ENCODE measurements at regions not wholly inside any gene's neighbourhood (a gene's known extent, or its start where the extent isn't known, plus 50 kb on each side); places are given as distances from the start of the nearest gene placed in this dataset.

- Histone ChIP-seq H3K27ac (ENCODE audit: low read depth in 1 of 2, low read length in 2 of 2) (no peak overlapping the region), H3K27me3 (ENCODE audit: control insufficient read depth in 1 of 2, insufficient read depth in 2 of 2, low read length in 2 of 2) (peaks cover 0 to 2% of the 10 kb centered on the region in 2 experiments), H3K4me1 (ENCODE audit: insufficient read depth, low read length) (no peaks in the 10 kb centered on the region), H3K36me3 (ENCODE audit: insufficient read depth, low read length) (no peaks in the 10 kb centered on the region), H3K4me3 (ENCODE audit: low read length) (no peak overlapping the region), H3K9me3 (ENCODE audit: control insufficient read depth in 1 of 2, insufficient read depth in 1 of 2, low read length in 2 of 2) (no peaks in the 10 kb centered on the region)
- no peaks in the 10 kb centered on the region for H3K27me3 Mint-ChIP-seq
- ChIA-PET POLR2A (no interaction called here), CTCF (no interaction called here)
- H3K4me3 Mint-ChIP-seq: no peak overlapping the region
- no peak for TF ChIP-seq CTCF (IDR thresholded peaks at IDR 0.05)
- no peaks in the 10 kb centered on the region for H3K4me1 Mint-ChIP-seq (ENCODE audit: low read depth)
- H3K27ac Mint-ChIP-seq: no peak overlapping the region
- ATAC-seq (ENCODE audit: poor library complexity) (no peak), DNase-seq (no peak)
- H3K9me3 Mint-ChIP-seq: no peaks in the 10 kb centered on the region
- intact Hi-C loops (cut with DNase I, micrococcal nuclease): no loop called here
- H3K36me3 Mint-ChIP-seq (ENCODE audit: low read depth): no peaks in the 10 kb centered on the region
Measured at GRCh38 chr11:92633820-92634219, 335.6 kb upstream of the MTNR1B start.

DNA sequence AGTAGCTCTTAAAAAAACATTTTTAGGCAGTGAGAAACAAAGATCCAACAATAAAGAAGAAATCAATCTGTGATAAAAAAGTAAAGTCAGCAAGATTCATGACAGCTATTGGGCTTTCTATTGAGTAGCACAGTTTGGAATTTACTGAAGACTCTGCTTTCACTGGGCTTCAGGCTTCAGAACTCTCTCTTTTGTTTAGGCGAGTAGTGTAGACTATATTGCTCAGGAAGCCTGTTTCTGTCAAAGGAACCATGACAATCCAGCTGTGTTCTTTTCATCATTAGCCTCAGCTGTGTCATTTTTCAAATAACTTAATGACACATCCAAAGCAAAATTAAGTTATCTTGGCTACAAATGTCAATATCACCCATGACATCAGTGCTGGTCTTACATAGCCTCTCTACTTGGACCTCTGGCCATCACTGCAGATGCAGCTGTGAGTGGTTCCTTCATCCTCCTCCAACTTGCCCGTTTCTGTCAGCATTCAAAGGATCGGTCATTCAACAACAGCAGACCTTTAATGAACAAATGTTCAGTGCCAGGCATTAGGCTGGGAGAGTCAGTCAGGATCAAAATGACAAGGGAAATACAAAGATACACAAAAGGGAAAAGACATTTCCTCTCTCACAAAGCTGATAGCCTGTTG, 332.8 kb upstream of the MTNR1B start:
- POLR2A ChIA-PET: no interaction called here
- no peaks in the 10 kb centered on the region for H3K27me3 Mint-ChIP-seq
- intact Hi-C loops (cut with DNase I, micrococcal nuclease): no loop called here

GRCh38 chr11:92638678-92639077, 330.8 kb upstream of the MTNR1B start:
- Histone ChIP-seq H3K4me3 (ENCODE audit: low read length) (no peak overlapping the region), H3K27me3 (ENCODE audit: control insufficient read depth in 1 of 2, insufficient read depth in 2 of 2, low read length in 2 of 2) (peaks cover 0 to 2% of the 10 kb centered on the region in 2 experiments), H3K4me1 (ENCODE audit: insufficient read depth, low read length) (no peaks in the 10 kb centered on the region), H3K36me3 (ENCODE audit: insufficient read depth, low read length) (no peaks in the 10 kb centered on the region), H3K27ac (ENCODE audit: low read depth in 1 of 2, low read length in 2 of 2) (no peak overlapping the region), H3K9me3 (ENCODE audit: control insufficient read depth in 1 of 2, insufficient read depth in 1 of 2, low read length in 2 of 2) (no peaks in the 10 kb centered on the region)
- ChIA-PET POLR2A (no interaction called here), CTCF (no interaction called here)
- Mint-ChIP-seq H3K4me3 (no peak overlapping the region), H3K9me3 (no peaks in the 10 kb centered on the region), H3K27me3 (no peaks in the 10 kb centered on the region), H3K36me3 (ENCODE audit: low read depth) (no peaks in the 10 kb centered on the region), H3K4me1 (ENCODE audit: low read depth) (no peaks in the 10 kb centered on the region), H3K27ac (no peak overlapping the region)
- ATAC-seq (ENCODE audit: poor library complexity): no peak
- no peak for TF ChIP-seq CTCF (IDR thresholded peaks at IDR 0.05)
- no peak for DNase-seq
- intact Hi-C loops (cut with DNase I, micrococcal nuclease): no loop called here

More for the DNA sequence above, 332.8 kb upstream of the MTNR1B start:
- ATAC-seq (ENCODE audit: poor library complexity) (no peak), DNase-seq (no peak)
- CTCF ChIA-PET: no interaction called here
- Mint-ChIP-seq H3K9me3 (no peaks in the 10 kb centered on the region), H3K4me1 (ENCODE audit: low read depth) (no peaks in the 10 kb centered on the region), H3K27ac (no peak overlapping the region), H3K36me3 (ENCODE audit: low read depth) (no peaks in the 10 kb centered on the region), H3K4me3 (no peak overlapping the region)
- Histone ChIP-seq H3K9me3 (ENCODE audit: control insufficient read depth in 1 of 2, insufficient read depth in 1 of 2, low read length in 2 of 2) (no peaks in the 10 kb centered on the region), H3K4me1 (ENCODE audit: insufficient read depth, low read length) (no peaks in the 10 kb centered on the region), H3K27me3 (ENCODE audit: control insufficient read depth in 1 of 2, insufficient read depth in 2 of 2, low read length in 2 of 2) (peaks cover 0 to 2% of the 10 kb centered on the region in 2 experiments), H3K4me3 (ENCODE audit: low read length) (no peak overlapping the region), H3K36me3 (ENCODE audit: insufficient read depth, low read length) (no peaks in the 10 kb centered on the region), H3K27ac (ENCODE audit: low read depth in 1 of 2, low read length in 2 of 2) (no peak overlapping the region)
- no peak for TF ChIP-seq CTCF (IDR thresholded peaks at IDR 0.05)
